Glomerular endothelial cell (primary cell): ENCODE measurements at regions not wholly inside any gene's neighbourhood (a gene's known extent, or its start where the extent isn't known, plus 50 kb on each side); places are given as distances from the start of the nearest gene placed in this dataset.

Source experiments
- DNase-seq: peaks from one replicate; pipeline ENCODE4 v3.0.0-alpha.2; 2011; ENCODE audit warnings: low read depth, low spot score; ENCODE audit errors: extremely low read depth

DNA sequence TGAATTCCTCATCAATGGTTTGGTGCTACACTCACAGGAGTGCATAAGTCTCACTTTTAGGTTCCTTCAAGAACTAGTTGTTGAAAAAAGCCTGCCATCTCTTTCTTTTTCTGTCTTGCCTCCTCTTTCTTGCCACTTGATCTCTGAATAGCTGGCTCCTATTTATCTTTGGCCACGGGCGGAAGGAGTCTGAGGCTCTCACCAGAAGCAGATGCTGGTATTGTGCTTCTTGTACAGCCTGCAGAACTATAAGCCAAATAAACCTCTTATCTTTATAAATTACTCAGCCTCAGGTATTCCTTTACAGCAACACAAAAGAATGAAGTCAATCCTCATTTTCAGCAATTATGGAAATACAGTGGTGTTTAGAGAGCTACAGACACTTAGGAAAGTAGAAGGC is 247.1 kb upstream of the PRR16 start:
- DNase-seq = no peak

DNA sequence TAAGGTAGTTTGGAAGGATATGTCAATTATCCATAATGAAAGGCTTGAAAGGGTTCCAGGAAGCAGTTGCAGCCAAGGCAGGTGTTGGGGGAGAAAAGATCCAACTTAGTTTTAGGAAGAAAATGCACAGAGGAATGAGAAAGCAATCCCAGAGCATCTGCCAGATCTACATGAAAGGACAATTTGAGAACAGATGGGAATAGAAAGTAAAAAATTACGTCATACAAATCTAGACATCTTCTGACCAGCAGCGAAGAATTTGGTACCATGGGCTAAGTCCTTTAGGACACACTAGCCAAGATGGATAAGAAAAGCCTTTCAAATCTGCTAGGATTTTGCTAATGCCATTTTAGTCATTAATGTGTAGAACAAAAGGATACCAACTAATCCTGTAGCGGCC is 244.1 kb upstream of the PRR16 start:
- DNase-seq = no peak

DNA sequence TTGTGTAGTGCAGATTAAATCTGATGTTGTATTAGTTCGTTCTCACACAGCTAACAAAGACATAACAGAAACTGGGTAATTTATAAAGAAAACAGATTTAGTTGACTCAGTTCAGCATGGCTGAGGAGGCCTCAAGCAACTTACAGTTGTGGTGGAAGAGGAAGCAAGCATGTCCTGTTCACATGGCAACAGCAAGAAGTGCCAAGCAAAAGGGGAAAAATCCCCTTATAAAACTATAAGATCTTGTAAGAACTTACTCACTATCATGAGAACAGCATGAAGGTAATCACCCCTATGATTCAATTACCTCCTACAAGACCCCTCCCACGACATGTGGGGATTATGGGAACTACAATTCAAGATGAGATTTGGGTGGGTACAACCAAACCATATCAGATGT is 238.6 kb upstream of the PRR16 start:
- no peak for DNase-seq

DNA sequence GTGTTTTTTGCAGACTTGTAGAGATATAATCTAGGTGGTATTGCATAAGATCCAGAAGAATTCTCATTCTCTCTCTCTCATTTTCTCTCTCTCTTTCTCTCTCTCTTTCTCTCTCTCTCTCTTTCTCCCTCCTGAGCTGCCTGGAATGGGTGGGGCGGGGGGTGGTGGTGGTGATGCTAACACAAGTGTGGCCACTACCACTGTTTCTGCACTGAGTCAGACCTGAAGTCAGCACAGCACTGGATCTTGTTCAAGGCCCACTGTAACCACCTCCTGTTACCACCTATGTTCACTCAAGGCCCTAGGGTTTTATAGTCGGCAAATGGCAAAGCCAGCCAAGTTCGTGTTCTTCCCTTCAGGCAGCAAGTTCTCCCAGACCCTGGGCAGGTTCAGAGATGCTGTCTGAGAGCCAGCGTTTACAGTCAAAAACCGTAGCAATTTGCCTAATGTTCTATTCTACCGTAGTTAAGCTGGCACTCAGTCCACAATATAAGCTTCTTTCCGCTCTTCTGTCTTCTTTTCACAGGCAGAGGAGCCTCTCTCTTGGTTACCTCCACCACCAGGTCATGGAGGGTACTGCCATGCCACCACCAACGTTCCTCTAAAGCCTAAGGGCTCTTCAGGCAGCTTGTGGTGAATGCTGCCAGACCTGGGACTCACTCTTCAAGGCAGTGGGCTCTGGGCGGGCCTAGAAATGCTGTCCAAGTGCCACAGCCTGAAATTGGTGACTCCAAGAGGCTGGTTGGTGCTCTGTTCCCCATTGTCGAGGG is 235.7 kb upstream of the PRR16 start:
- DNase-seq = no peak

DNA sequence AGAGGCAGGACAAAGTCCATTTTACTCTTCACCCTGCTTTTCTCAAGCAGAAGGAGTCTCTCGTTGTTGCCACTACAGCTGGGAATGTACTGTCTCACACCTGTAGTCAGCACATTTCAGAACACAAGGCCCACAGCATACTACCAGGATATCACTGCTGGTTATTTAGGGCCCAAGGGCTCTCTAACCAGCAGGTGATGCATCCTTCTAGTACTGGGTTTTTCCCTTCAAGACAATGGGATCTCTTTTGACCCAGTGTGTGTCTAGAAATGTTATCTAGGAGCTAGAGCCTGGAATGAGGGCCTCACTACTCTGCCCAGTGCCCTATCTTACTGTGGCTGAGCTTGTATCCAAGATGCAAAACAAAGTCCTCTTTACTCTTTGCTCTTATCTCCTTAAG is 235.1 kb upstream of the PRR16 start:
- no peak for DNase-seq

DNA sequence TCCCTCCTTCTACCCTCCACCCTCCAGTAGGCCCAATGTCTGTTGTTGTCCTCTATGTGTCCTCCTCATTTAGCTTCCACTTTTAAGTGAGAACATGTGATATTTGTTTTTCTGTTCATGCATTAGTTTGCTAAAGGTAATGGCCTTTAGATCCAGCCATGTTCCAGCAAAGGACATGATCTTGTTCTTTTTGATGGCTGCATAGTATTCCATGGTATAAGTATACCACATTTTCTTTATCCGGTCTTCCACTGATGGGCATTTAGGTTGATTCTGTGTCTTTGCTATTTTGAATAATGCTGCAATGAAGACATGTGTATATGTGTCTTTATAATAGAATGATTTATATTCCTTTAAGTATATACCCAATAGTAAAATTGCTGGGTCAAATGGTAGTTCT is 232.5 kb upstream of the PRR16 start:
- DNase-seq = no peak

DNA sequence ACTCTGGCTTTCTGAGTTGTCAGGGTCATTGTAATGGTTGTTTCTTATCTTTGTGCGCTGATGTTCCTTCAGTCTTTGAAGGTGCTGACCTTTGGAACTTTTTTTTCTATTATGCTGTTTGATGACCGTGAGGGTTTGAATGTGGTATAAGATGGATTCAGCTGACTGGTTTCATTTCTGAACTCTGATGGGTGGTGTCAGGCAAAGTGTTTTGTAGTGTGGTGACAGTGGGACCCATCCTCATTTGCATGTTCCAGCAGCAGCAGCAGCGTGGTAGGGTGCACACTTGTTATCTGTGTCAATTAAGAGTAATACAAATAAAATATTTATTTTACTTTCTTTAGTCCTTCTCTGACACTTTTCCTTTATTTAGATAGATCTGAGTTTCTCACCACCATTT is 227.7 kb upstream of the PRR16 start:
- DNase-seq = no peak

DNA sequence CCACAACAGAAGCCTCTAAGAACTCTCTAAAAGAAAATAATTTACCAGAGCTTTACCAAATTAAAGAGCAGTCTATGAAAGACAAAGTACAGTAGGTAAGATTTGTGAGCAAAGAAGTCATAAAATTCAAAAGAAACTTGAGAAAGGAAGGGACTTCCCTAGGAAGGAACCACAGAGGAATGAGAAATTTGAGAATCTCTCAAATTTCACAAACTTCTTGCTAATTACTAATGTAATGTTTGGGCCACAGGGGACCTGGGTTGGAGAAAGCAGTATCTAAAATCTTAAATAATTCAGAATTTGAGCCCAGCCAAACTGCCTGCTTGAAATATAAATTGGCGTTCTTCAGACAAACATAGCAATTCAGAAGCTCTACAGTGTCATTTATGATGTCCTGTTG is 225.0 kb upstream of the PRR16 start:
- no peak for DNase-seq

DNA sequence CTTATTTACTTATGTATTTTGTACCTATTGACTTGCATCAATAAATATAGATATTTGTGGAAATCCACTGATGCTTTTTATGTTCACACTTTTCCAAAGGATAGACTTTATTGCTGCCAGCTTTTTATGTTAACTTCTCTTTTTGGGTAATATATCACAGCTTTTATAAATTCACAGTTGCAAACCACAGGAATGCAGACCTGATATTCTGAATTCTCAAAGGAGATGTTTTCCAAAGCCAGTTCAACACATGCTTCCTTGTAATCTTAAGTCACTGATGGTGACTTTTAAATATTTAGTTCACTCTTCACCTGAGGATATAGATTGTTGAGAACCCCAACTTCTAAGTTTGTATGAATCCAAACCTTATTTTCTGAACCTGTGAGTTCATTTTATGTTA is 223.4 kb upstream of the PRR16 start:
- DNase-seq = no peak

DNA sequence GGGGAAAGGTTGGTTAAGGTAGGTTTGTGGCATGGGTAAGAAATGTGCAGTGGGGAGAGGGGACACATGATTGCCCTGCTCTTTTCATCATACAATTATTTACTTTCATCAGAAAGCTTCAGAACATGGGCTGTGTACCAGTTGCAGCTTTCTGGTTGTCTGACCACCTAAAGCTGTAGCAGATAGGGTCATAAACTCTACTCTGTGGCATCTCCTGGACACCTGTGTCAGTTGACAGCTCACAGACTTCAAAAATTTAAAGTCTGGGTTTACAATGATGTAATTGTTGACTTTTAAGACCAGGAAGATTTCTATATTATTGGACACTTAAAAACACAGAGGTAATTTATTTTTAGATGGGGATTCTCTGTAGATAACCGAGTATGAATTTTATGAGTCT is 222.7 kb upstream of the PRR16 start:
- DNase-seq = no peak

DNA sequence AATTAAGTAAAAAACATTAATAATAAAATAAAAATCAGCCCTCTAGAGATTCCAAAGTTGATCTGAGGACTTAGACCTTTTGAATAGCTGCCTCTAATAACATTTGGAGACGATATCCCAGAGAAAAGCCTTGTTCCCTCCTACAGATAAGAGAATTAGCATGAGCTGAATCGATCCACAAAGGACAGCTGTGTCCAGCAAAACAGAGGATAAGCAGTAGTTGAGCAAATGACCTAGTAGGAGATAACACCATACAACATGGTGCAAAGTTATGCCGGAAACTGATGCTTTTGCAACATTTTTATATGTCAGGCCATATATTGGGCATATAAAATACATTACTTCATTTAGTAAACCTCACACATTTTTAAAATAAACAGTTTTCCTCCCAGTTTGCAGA is 212.2 kb upstream of the PRR16 start:
- DNase-seq = no peak

DNA sequence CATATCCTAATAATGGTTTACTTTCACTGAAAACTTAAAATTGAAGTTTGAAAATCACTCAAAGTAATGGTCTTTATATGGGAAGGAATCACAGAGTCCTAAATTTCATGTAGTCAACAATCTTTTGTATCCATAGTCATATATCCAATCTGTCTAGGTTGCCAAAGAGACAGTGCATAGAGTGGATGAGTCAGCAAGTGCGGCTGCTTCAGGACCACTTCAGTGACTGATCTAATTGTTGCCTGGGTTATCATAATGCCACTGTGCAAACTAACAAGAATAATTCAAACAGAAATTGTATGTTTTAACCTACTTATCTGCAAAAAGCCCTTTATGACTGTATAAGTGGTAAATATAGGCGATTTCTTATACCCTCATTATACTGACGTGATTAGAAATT is 211.3 kb upstream of the PRR16 start:
- DNase-seq = no peak

DNA sequence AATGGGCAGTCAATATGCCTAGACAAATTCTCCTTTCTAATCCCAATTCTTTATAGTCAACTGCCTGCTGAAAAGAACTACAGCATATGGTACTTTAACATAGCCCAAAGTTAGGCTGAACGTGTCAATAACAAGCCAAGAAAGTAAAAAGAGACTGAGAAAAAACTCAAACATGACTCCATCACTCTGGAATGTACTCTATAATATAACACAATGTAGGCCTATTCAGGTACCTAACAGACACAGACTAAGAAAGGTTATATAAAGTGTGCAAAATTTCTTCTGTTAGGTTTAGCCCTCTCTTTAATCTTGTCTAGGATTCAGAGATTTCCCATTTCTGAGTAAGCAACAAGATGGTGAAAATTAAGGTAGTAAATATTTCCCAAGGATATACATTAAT is 209.7 kb upstream of the PRR16 start:
- no peak for DNase-seq

DNA sequence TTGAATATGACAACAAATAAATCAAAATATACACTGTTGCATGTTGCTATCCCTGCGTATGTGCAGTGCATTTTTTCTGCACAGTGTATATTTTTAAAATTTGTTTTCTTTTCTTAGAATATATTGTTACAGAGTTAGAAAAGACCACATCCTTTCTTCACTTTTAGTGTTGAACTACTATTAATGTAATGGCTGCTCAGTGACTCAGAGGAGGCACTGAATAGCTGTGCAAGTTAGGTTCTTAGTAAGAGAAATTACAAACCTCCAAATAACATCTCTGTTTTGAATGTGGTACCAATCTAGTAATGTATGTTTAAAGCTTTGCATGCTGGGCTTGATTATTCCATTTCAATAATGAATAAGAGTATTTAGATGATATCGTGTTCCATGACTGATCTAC is 208.9 kb upstream of the PRR16 start:
- no peak for DNase-seq

DNA sequence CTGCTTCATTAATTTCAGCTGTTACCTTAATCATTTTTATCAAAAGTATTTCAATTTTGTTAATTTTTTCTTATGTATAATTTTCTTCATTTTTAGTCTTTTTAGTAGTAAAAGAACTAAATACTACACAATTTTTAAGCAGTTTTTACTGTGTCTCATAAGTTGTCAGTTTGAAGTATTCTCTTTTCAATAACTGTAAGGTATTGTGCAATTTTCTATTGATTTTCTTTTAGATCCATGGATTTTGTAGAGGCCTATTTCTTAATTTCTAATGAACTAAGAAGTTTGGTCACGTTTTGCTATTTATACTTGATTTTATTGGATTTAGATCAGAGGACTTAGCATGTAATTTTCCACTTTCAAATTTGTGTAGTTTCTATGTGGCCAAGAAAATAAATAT is 207.7 kb upstream of the PRR16 start:
- no peak for DNase-seq

DNA sequence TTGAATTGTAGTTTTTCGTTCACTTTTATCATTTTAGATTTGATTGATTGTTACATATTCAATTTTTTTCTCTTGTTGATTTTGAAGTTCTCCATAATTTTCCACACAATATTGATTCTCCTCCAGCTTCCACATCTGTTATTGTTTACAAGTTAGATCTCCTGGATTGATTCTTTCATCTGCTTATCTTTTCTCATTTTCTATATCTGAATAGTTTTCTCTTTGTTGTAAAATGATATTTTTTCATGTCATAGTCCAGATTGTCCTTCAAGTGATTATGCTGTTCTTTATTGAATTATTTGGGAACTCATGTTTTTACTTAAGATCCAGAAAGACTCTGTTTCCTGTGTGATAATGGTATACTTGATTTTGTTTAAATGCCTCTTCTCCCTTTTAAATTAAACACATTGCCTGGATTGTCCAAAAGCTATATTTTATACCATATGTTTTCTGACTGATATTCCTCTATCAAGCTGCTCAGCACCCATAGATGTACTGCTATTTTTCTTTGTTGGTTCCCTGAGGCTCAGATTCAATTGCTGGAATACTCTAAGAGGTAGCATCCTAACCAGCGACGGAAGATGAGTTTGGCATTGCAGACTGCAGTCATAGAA is 206.6 kb upstream of the PRR16 start:
- DNase-seq = no peak

DNA sequence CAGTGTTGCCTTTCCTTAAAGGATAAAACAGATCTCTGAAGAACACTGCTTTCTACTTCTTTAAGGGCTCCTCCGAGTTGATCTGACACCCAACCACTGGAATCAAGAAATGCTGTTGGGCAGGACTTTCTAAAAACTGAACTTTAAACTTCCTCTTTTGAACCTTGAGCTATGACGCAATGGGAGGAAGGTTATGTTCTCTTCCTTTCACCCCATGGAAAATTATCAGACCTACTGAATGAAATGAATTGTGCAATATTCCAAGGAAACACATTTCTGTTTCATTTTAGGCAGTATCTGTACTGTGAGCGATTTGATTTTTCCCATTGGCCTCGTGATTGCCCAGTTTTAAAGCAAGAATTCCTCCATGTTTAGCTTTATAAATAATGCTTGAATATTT is 206.0 kb upstream of the PRR16 start:
- no peak for DNase-seq

DNA sequence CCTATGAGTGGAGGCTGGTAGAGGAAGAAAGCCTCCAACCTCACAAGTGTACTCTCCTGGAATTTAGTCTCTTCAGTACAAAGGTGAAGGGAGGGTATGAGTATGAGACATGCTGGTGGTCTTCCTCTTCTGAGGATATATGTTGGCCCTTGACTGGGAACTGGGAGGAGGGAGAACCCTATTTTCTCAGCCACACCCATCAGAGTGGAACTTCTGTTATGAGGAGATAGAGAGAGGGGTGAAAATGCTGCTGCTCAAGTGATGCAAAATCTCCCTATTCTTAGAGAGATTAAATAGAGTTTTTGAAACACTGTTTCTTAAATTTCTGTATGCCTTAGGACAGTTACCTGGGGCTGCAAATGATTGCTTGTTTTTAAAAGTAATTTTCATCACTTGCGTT is 203.4 kb upstream of the PRR16 start:
- DNase-seq = no peak

DNA sequence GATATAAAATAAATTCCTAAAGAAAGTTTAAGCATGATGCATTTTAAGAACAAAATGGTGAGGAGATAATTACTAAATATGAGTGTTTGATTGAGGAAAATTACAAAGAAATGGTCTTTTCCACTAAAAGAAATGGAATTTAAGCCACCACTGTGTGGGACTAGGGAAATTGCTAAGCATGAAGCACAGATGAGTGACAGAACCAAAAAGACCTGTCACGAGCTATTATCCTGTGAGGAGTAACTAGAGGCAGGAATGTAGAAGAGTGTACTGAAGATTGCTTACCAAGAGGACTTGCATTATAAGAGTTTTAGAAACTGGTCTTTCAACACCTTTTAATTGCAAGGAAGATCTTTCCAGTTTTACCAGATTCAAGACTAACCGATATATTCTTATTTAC is 193.6 kb upstream of the PRR16 start:
- DNase-seq = no peak

DNA sequence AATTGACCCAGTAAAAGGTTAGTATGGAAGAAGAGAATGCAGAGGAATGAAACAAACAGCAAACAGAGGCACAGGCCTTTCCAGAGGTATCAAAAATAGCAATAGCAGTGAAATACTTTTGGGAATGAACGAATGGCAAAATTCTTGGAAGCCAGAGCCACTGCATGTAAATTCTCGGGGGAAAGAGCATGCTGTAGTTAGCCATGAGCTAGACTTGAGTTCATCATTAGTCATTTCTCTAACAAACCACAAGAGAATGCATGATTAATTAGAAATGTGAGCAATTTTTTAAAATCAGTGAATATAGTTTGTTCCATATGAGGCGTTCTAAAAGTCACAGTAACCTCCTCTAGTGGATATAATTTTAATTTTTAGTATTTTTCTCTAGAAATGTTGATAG is 170.3 kb upstream of the PRR16 start:
- DNase-seq = no peak

DNA sequence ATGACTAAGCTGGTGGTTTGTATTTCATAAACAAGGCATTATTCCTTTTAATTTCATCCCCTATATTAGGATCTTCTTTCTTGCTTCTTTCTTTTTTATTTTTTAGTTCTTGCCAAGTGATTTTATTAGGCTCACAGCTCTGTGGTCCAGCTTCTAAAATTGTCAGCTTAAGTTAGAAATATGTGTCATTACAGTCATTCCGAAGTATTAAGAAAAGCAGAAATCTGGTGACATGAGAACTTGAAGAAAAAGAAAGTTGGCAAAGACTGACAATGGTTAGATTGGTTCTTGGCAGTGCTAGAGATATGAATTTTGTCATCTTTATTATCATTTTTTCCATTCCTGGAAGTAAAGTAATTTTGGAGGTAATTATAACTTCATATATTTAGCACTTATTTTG is 166.5 kb upstream of the PRR16 start:
- no peak for DNase-seq

DNA sequence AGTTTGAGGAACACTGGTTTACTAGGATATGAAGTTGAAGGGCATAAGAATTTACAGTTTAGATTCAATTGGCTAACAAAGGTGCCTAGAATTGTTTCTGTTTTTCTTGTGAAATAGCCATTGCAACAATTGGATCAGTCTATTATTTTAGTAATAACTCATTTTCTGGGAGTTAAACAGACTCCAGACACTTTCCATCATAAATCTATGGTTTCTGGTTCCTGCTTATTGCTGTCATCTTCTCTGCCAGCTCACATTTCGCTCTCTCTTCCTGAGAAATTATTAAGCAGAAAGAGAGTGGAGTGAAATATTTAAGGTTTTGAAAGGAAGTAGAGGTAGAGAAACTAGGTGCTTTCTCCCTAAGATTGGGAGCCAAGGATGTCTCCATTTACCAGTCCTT is 165.1 kb upstream of the PRR16 start:
- DNase-seq = no peak

DNA sequence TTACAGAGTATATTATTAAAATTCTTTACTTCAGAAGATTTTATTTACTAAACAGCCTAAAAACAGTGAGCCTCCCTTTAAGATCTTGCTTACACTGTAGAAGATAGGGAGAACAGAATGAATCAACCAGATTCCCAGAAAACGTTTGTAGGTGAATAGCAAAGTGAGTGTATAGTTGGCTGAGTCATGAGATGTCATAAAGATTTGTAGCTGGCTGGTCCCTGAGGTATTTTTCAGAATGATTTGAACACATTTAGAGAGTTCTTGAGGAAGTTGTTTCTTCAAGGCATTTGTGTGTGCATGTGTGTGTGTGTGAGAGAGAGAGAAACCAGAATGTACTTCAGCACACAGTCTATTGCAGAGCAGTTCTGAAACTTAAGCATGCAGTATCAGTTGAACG is 159.4 kb upstream of the PRR16 start:
- no peak for DNase-seq
